ENCODE measurements at regions not wholly inside any gene's neighbourhood (a gene's known extent, or its start where the extent isn't known, plus 50 kb on each side); places are given as distances from the start of the nearest gene placed in this dataset.
"Not testable (repeated sequence)": the region's sequence is repeated elsewhere in the genome, so short reads cannot be mapped to it uniquely, and the experiment has no call there.

DNA sequence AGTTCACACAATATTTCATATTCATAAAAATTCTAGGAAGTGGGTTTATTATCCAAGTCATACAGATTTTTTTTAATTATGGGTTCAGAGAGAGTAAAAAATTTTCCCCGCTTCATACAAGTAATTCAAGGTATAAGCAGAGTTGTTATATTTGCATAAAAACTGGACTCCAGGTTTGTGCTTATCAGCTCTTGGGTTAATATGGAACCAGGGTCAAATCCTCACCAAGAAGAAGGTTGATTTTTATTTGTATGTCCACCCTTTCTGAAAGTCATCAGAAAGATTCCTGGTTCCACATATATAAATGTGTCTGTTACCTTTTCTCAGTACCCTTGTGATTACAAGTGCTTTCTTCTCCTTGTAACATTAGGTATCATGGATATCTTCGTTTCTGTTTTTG is 143.8 kb upstream of the PKN2 start:
- no peak for DNase-seq (ENCODE audit: low read depth in 2 of 2)

GRCh38 chr1:88541596-88541995 is 142.5 kb upstream of the PKN2 start:
- DNase-seq (ENCODE audit: low read depth in 2 of 2) = no peak

DNA sequence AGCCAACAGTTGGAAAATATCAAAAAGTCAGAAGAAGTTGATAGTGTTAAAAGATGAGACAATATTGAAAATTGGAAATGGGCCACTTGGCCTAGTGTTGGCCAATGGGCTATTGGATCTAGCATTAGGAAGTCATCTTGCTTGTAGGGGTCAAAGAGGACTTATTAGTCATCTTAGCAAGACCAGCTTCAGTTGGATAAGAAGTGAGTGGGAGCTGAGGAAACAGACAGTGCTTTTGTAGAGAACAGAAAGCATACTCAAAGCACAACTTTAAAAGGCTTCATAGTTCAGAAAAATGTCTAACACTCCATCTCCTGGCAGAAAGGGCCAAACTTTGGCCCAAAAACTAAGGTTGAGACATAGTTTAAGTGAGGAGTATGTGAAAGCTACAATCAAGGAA is 139.9 kb upstream of the PKN2 start:
- DNase-seq (ENCODE audit: low read depth in 2 of 2) = no peak

- no peak for DNase-seq (ENCODE audit: low read depth in 2 of 2)
Measured at GRCh38 chr1:88549536-88549935, 134.5 kb upstream of the PKN2 start.

DNA sequence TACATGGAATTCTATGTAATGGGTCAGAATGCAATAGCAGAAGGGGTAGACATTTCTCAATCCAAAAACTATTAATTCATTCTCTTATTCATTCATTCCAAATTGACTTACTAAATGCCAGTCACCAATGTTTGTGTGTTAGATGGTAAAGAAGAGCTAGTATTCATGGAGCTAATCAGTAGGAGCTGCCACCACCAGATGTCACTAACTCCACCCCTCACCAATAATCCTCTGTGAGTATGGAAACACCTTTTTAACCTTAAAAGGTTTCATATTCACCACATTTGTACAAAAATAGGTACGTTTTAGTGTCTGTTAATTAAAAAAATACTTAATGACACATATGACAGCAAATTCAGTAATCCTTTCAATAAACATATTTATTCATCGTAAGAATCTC is 131.8 kb upstream of the PKN2 start:
- DNase-seq (ENCODE audit: low read depth in 2 of 2) = no peak

- DNase-seq (ENCODE audit: low read depth in 2 of 2) = no peak
Measured at GRCh38 chr1:88557014-88557413, 127.1 kb upstream of the PKN2 start.

DNA sequence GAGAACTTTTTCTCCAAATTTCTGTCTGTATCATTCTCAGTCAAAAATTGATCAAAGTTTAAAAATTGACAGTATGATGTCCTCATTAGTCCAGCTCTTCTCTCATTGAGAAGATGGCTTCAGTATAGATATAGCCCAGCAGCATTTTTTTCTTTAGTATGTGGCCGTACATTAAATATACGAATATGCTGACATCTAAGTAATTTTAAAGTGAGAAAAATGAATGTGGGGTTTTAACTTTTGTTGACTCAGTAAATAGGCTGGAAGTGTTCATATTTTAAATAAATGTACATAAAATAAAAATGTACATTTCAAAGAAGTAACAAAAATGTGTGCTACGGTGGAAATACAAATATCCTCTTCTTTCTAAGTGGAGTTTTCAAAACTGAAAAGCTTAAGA is 123.5 kb upstream of the PKN2 start:
- DNase-seq (ENCODE audit: low read depth in 2 of 2) = no peak

- no peak for DNase-seq (ENCODE audit: low read depth in 2 of 2)
Measured at GRCh38 chr1:88562991-88563390, 121.1 kb upstream of the PKN2 start.

DNA sequence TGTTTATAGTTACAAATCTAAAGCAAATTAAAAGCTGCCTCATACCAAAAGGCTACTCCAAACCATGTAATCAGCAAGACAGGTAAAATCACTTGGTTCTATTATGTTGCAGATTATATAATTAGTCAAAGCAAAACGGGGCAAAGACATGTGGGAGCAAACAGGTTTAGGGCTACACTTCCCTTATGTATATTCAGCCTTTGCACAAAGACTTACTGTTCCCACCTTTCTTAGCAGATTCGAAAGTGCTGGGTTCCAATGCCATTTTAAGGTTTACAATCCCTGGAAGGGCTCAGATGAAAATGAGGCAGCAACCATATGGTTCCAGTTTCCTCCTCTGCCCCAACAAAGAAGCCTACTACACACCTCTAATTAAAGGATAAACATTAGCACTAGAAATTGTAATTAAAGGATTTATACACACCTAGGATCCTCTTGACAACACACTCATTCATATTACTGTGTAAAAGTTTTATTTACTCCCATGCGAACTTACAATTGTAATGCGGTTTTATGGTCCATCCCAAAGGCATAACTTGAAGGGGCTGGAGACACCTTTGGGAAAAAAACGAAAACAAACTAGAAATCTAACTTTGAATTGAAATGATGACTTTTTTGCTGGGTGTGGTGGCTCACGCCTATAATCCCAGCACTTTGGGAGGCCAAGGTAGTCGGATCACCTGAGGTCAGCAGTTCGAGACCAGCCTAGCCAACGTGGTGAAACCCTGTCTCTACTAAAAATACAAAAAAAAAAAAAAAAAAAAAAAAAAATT is 117.3 kb upstream of the PKN2 start:
- DNase-seq (ENCODE audit: low read depth in 2 of 2) = no peak

DNA sequence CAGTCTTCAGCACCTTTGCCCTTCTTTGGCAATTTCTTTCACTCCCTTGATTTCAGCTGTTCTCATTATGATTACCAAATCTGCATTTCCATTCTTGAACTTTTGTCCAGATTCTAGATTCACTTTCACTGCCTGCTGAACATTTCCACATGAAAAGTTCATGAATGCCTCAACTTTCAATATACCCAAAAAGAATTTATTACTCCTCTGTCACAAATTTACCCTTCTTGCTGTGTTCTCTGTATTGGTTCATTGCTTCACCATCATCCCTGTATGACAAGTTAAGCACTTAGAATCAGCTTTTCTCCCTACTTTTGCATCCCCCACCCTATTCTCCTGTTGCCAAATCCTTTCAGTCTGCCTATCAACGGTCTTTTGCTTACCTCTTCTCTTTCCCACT is 112.6 kb upstream of the PKN2 start:
- DNase-seq (ENCODE audit: low read depth in 2 of 2) = no peak

GRCh38 chr1:88579598-88579997 is 104.5 kb upstream of the PKN2 start:
- no peak for DNase-seq (ENCODE audit: low read depth in 2 of 2)

DNA sequence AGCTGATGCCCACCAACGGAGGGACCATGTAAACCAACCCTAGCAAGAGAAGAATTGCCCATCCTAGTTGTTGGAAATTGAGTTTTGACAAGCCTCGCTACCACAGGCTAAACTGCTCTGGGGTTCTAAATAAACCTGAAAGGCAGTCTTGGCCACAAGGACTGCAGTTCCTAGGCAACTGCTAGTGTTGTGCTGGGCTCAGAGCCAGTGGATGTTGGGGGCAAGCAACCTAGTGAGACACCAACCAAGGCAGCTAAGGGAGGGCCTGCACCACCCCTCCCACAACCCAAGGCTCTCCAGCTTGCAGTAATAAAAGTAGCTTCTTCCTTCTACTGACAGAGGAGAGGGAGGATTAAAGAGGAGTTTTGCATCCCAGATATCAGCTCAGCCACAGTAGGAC is 102.4 kb upstream of the PKN2 start:
- no peak for DNase-seq (ENCODE audit: low read depth in 2 of 2)

- no peak for DNase-seq (ENCODE audit: low read depth in 2 of 2)
Measured at GRCh38 chr1:88593358-88593757, 90.7 kb upstream of the PKN2 start.

DNA sequence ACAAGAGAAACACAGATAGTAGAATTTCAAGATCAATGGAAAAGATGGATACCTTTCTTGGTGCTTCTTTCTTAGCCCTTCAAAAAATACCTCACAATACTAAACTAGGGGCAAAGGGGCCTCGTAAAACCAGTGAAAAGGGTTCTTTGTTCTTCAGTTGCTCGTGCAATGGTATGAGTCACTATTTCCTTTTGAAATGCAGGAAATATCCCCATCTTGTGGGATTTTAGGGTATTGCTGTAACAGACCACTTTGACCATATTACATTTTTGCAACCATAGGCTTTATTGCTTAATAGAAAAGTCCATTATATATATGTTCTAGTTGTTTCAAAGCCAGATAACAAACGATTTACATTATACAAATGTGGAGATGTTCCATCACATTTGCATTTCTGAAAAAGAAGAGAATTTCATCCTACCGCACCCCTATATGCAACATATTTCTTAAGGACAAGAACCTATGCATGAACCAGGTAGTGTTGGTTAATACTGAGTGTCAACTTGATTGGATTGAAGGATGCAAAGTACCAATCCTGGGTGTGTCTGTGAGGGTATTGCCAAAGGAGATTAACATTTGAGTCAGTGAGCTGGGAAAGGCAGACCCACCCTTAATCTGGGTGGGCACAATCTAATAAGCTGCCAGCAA is 88.6 kb upstream of the PKN2 start:
- DNase-seq (ENCODE audit: low read depth in 2 of 2) = no peak

GRCh38 chr1:88597973-88598372 is 86.1 kb upstream of the PKN2 start:
- DNase-seq (ENCODE audit: low read depth in 2 of 2) = not testable (repeated sequence)

DNA sequence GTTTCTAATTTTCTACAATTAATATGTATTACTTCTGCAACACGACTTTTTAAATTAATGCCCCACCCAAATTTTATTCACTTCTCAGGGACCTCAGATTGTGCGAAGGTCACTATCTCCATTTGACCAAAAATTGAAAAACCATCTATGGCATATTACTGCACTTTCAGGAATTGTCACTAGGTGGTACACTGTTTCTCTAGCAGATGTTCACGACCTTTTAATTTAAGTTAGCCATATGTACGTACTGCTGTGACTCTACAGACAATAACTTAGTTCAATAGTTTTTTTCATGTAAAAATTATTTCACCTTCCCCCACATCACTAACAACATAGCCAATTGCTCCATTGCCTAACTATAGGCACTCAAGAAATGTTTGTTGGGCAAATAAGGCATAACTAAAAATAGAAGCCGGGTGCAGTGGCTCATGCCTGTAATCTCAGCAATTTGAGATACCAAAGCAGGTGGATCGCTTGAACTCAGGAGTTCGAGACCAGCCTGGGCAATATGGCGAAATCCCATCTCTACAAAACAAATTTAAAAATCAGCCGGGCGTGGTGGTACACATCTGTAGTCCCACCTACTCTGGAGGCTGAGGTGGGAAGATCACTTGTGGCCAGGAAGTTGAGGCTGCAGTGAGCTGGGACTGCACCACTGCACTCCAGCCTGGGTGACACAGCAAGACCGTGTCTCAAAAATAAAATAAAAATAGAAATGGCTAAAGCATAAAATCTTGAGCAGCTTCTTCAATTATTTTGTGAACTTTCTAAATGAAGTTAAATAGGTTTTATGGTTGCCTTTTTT is 75.7 kb upstream of the PKN2 start:
- DNase-seq (ENCODE audit: low read depth in 2 of 2) = no peak

- no peak for DNase-seq (ENCODE audit: low read depth in 2 of 2)
Measured at GRCh38 chr1:88609051-88609450, 75.0 kb upstream of the PKN2 start.

DNA sequence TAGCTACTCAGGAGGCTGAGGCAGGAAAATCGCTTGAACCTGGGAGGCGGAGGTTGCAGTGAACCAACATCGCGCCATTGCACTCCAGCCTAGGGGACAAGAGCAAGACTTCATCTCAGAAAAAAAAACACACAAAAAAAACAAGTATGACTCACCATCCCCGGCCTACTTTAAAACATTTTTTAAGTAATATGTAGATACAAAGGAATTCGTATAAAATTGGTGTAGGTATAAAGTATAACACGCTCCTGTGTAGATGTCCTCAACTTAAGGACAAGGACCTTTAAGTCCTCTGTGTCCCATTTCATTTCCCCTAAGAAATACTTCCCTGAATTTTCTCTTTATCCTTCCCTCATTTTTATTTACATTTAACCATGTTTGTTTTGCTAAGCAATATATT is 73.4 kb upstream of the PKN2 start:
- no peak for DNase-seq (ENCODE audit: low read depth in 2 of 2)

GRCh38 chr1:88612292-88612691 is 71.8 kb upstream of the PKN2 start:
- DNase-seq (ENCODE audit: low read depth in 2 of 2) = no peak

GRCh38 chr1:88612773-88613172 is 71.3 kb upstream of the PKN2 start:
- DNase-seq (ENCODE audit: low read depth in 2 of 2) = no peak

- no peak for DNase-seq (ENCODE audit: low read depth in 2 of 2)
Measured at GRCh38 chr1:88618331-88618730, 65.7 kb upstream of the PKN2 start.

GRCh38 chr1:88623101-88623500 is 61.0 kb upstream of the PKN2 start:
- not testable (repeated sequence) for DNase-seq (ENCODE audit: low read depth in 2 of 2)

Measured in stimulated activated CD4-positive, alpha-beta T cell treated with anti-CD3 and anti-CD28 coated beads, Interleukin-12 subunit alpha, Interleukin-12 subunit beta, amount 100 ng/mL, for 24 hours (primary cell).